ENCODE measurements at regions not wholly inside any gene's neighbourhood (a gene's known extent, or its start where the extent isn't known, plus 50 kb on each side); places are given as distances from the start of the nearest gene placed in this dataset.

DNA sequence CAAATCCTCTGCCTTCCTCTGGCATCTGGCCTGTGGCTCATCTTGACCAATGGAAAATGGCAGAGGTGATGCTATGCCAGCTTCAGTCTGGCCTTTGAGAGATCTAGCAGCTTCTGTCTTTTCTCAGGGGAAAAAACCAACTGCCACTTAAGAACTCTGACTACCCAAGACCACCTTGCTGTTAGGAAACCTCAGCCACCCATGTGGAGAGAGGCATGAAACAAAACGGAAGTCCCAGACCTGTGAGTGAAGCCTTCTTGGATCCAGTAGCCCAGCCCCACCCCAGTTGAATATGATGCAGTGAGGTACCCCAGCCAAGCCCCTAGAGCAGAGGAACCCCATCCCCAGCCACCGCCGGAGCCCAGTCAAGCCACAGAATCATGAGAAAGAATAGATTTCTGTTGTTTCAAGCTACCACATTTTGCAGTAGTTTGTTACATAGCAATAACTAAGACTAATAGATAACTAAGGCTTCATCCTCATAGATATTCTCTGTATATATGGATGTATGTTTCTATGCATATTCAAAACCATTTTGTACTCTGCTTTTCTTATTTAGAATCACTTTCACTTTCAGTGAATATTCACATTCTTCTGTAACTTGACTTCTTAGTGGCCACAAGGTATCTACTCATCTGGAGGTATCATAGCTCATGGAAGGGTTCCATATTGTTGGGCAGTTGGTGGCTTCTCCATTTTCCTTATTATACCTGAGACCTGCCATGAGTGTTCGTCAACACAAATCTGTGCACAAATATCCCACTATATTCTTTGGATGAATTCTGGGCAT is 142.1 kb downstream of the FBXO15 start:
- H3K9me3 ChIP-seq (replicated peaks) = peaks cover 1% of the 10 kb centered on the region
- intact Hi-C loops (cut with micrococcal nuclease) = no loop called here
- no peaks in the 10 kb centered on the region for H3K36me3 ChIP-seq
- H3K4me1 ChIP-seq = no peaks in the 10 kb centered on the region
- no peak overlapping the region for H3K27ac ChIP-seq (replicated peaks)
- TF ChIP-seq CTCF (IDR thresholded peaks at IDR 0.05; ENCODE audit: borderline replicate concordance) = no peak
- no peak overlapping the region for H3K4me3 ChIP-seq
- H3K27me3 ChIP-seq (ENCODE audit: low read depth) = no peaks in the 10 kb centered on the region
- DNase-seq = no peak

DNA sequence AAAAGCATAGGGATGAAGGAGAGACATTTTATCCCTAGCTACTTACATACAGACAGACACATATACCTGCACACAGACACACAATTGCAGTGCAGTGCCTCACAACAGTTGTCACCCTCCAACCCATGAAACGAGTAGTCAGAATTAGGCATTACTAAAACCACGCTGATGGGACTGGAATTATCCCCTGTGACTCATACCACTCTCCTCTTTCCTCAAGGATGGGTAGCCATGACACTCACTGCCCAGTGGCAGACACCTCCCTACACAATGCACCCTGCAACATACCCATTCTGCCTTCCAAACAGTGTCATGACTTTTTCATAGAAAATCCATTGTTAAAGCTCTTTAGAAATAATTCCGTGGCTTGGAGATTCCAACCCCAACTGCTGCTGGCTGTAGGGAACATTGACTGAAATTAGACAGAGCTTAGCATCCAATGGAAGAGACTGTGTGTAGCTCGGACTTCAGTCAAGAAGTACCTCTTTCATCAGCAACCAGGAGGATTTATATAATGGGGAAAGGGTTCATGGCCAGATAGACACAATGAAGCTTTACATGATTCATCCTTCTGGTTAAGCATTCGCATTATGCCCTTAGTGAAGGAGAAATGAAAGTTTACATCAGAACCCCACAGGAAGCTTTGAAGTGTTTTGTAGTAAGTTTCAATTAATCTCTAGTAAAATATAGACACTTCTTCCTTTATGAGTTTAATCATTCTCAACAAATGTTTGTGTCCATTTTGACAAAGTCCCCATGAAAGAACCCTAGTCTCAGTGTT is 155.2 kb downstream of the FBXO15 start:
- TF ChIP-seq CTCF (IDR thresholded peaks at IDR 0.05; ENCODE audit: borderline replicate concordance) = no peak
- H3K36me3 ChIP-seq = no peaks in the 10 kb centered on the region
- H3K27ac ChIP-seq (replicated peaks) = no peak overlapping the region
- DNase-seq = no peak
- H3K4me3 ChIP-seq = no peak overlapping the region
- H3K9me3 ChIP-seq (replicated peaks) = peaks cover 18% of the 10 kb centered on the region
- intact Hi-C loops (cut with micrococcal nuclease) = no loop called here
- no peaks in the 10 kb centered on the region for H3K27me3 ChIP-seq (ENCODE audit: low read depth)
- no peaks in the 10 kb centered on the region for H3K4me1 ChIP-seq

GRCh38 chr18:73991570-73991969 is 156.1 kb downstream of the FBXO15 start:
- intact Hi-C loops (cut with micrococcal nuclease) = no loop called here
- peaks cover 12% of the 10 kb centered on the region for H3K9me3 ChIP-seq (replicated peaks)
- no peak for DNase-seq

GRCh38 chr18:73990258-73990657 is 157.4 kb downstream of the FBXO15 start:
- Histone ChIP-seq H3K9me3 (replicated peaks) (peaks cover 12% of the 10 kb centered on the region), H3K36me3 (no peaks in the 10 kb centered on the region), H3K4me1 (no peaks in the 10 kb centered on the region), H3K27me3 (ENCODE audit: low read depth) (no peaks in the 10 kb centered on the region), H3K4me3 (no peak overlapping the region), H3K27ac (replicated peaks) (no peak overlapping the region)
- DNase-seq = no peak
- intact Hi-C loops (cut with micrococcal nuclease) = no loop called here
- no peak for TF ChIP-seq CTCF (IDR thresholded peaks at IDR 0.05; ENCODE audit: borderline replicate concordance)

More at GRCh38 chr18:73991570-73991969, 156.1 kb downstream of the FBXO15 start:
- no peak for TF ChIP-seq CTCF (IDR thresholded peaks at IDR 0.05; ENCODE audit: borderline replicate concordance)
- Histone ChIP-seq H3K27ac (replicated peaks) (no peak overlapping the region), H3K27me3 (ENCODE audit: low read depth) (no peaks in the 10 kb centered on the region), H3K4me1 (no peaks in the 10 kb centered on the region), H3K4me3 (no peak overlapping the region), H3K36me3 (no peaks in the 10 kb centered on the region)

DNA sequence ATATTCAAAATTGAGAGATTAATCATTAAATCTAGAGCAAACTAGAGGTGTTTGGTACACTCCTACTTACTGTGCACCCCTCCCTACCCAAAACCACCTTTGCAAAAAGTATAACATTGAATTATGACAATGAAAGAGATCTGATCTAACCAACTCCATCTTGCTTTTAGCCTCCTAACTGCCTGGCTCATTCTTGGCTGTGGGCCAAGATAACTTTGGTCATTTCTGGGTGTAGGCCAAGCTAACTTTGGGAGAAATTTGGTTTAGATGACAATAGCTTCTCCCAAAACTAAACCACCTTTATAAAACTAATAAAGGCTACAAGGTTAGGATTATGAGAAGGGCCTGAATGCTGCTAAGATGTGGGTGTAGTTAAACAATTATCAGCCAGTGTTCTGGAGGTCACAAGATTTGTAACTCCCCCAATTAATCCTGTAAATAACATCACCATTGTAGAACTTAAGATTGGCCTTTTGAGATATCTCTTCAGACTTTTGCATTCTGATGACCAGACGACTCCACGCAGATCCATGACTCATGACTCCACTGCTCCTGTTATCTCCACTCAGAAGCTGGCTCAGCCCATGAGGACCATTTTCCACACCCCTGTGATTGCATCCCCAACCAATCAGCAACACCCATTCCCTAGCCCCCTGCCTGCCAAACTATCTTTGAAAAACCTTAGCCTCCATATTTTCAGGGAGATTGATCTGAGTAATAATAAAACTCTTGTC is 160.2 kb downstream of the FBXO15 start:
- intact Hi-C loops (cut with micrococcal nuclease) = no loop called here
- Histone ChIP-seq H3K4me3 (no peak overlapping the region), H3K9me3 (replicated peaks) (peaks cover 12% of the 10 kb centered on the region), H3K27ac (replicated peaks) (no peak overlapping the region), H3K4me1 (no peaks in the 10 kb centered on the region), H3K27me3 (ENCODE audit: low read depth) (no peaks in the 10 kb centered on the region), H3K36me3 (no peaks in the 10 kb centered on the region)
- no peak for TF ChIP-seq CTCF (IDR thresholded peaks at IDR 0.05; ENCODE audit: borderline replicate concordance)
- DNase-seq = no peak

All from left ventricle myocardium inferior (tissue), 1 donor.